NK-92 treated with Interleukin-12 subunit alpha and Interleukin-12 subunit beta, amount 100 ng/mL, for 24 hours (cell line): ENCODE measurements at regions not wholly inside any gene's neighbourhood (a gene's known extent, or its start where the extent isn't known, plus 50 kb on each side); places are given as distances from the start of the nearest gene placed in this dataset.

Source experiments
- DNase-seq: peaks from one replicate; lab custom pipeline; 2025; lab: John Stamatoyannopoulos, UW

DNA sequence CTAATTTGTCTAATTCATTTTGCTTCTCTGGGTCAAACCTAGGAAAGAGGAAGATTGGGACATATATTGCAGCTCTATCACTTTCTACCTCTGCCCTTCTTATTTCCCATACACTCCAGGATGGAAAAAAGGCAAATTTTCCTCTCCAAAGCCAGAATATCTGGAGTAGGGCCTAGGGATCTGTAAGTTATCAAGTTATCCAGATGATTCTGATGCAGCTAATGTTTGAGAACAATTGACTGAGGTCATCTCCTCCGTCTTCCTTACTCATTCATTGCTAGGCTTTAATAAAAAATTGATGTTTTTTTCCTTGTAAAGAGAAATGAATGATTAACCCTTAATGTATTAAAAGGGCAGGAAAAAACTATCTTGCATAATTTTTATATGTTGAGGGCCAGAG lies 211.9 kb upstream of the GLI3 start:
- no peak for DNase-seq

DNA sequence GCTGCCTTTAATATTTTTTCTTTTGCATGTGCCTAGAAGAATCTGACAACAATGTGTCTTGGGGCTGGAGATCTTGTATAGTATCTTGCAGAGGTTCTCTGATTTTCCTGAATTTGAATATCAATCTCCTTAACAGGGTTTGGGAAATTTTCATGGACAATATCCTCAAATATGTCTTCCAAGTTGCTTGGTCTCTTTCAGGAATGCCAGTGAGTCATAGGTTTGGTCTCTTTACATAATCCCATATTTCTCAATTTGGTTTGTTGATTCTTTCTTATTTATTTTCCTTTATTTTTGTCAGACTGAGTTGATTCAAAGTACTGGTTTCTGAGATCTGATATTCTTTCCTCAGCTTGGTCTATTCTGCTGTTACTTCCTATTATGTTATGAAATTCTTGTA lies 208.7 kb upstream of the GLI3 start:
- no peak for DNase-seq

DNA sequence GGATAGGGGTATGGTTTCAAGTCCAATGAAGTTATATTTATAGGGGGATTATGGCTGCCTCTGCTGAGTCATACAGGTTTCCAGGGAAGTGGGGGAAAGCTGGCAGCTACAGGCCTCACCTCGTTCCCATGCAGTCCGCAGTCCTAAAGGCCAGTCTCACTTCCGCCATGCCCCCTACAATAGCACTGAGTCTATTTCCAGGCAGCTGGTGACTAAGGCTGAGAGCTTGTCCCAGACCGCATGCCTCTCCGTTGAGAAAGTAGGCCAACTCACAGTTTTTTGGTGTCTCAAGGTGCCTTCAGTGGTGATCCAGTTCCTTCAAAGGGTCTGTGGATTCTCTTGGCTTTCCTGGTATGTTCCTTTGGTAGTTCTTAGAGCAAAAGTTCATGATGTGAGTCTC lies 203.9 kb upstream of the GLI3 start:
- DNase-seq, result no peak

DNA sequence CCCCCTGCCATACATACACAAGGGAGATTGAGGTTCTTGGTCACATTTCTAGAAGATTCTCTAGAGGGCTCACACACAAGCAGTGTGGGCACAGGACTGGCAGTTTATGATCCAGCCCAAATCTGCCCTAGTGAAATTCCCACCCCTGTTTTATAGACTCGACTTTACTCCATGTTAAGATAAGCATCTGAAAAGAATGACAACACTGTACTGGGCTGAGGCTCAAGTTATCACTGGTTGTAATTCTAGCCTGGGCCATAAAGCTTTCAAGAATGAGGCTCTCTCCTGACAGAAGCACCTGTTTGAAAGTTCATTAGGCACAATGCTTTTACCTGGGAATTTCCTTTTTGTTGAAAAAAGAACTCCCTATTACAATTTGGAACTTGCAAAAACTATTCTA lies 195.6 kb upstream of the GLI3 start:
- no peak for DNase-seq

DNA sequence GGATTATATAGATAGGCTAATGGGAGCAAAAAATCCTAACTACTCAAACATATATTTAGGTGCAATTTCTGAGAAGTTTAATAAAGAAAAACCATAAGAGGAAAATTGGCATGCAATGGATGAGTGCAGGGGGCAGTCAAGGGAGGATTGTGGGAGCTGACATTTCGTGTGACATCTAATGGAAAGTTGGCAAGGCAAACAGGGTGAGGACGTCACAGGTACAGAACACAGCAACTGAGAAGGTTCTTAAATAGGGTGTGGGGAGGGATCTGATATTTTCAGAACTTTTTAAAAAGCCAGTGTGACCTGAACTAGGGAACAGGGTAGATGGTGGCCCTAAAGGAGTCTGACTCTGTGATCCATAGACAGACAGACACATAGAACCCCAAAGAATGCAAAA lies 194.9 kb upstream of the GLI3 start:
- DNase-seq, result no peak

DNA sequence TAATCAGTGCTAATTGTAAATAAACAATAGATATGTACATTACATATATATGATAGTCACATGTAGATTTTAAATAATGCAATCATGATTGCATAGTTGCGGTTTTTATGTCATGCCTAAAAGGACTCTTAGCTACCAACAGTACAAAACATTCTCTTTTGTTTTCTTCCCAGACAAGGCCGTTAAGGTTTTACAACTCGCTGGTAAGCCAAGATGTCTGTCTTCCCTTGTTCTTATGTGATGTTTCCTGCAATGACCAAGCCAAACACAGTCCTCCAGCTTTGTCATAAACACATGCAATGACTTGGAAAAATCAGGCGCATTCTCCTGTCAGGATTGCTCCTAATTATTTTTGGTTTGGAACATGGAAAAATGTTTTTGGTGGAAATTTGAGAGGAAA lies 192.3 kb upstream of the GLI3 start:
- DNase-seq, result no peak

DNA sequence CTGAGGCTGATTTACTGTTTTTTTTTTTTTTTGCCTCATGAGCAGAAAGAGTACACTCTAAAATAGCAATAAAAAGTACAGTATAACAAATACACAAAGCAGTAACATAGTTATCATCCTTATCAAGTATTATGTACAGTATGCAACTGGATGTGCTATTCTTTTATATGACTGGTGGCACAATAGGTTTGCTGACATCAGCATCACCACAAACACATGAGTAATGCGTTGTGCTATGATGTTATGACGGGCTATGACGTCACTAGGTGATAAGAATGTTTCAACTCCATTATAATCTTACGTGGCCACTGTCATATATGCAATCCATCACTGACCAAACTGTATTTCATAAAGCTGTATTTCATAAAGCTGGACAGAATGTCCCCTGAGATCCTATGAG lies 189.2 kb upstream of the GLI3 start:
- DNase-seq, result no peak

DNA sequence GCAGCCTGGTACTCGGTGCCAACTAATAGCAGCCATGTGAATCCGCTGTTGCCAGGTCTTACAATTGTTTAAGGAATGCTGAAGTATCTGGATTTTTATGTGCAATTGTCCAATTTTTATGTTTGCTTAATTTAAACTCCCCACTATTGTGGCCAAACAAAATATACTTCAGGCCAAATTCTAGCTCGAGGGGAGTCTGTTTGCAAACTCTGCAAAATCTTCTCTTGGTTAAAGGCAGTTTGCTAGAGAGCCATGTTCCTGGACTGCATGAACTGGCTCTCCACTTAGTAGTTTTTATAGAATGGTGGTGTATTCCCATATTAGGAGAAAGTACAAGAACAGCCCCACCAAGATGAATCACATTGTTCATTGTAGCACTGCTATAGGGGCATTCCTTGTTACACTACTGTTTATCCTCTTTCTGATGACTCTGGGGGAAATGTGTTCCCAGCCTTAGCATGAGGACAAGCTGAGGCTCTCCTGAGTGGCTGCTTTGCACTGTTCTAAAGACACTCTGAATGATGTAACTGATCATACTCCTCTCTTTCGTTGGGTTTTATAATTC lies 178.0 kb upstream of the GLI3 start:
- DNase-seq, result no peak

DNA sequence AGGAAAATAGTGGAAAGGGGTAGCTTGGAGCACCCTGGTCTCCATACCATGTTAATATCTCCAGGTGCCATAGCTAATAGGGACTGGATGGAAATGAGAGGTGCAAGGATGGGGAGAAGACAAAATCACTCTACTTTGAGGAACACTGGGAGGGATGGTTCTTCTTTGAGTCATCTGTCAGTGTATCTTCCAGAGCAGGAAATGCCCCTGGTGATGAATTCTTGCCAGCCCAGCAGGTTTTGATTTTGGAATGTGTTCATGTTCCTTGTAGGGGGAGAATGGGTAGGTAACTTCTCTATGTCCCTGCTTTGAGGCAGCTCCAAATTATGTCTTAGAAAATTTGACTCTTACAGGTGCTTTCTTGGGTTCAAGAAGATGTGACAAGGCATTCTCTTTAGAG lies 177.0 kb upstream of the GLI3 start:
- DNase-seq, result no peak

DNA sequence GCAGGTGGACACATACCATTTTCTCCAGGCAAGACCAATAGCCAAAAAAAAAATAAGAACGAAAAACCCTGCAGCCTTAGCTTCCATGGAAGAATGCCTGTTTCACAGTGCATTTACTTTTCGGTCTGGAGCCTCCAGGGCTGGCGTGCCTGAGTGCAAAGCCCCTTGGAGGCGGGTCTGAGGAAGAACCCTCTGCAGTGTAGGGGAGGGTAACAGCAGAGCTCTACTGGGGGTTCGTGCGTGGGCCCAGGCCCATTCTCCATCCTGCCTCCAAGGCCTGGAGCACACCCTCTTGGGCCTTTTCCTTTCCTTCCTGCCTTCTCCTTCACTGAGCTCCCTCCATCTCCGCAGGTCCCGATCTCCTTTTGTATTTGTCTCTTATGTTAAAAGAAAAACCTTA lies 172.3 kb upstream of the GLI3 start:
- DNase-seq, result no peak

DNA sequence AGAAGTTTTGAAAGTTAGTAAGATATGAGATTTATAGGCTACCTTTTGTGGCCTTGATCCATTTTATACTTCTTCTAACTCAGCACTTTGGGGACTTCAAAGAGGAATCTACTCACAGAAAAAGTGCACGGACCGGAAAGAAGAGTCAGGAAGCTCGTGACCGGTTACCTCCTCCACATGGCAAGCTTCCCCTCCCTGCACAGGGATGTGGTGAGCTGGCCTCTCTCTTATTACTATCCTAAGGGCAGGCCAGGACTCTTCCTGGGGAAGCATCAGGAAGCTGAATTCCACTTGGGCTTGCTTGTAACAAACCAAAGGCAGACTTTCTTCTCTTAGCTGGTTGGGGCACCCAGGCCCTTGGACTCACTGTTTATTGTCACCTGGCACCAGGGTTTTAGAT lies 170.8 kb upstream of the GLI3 start:
- DNase-seq, result no peak

DNA sequence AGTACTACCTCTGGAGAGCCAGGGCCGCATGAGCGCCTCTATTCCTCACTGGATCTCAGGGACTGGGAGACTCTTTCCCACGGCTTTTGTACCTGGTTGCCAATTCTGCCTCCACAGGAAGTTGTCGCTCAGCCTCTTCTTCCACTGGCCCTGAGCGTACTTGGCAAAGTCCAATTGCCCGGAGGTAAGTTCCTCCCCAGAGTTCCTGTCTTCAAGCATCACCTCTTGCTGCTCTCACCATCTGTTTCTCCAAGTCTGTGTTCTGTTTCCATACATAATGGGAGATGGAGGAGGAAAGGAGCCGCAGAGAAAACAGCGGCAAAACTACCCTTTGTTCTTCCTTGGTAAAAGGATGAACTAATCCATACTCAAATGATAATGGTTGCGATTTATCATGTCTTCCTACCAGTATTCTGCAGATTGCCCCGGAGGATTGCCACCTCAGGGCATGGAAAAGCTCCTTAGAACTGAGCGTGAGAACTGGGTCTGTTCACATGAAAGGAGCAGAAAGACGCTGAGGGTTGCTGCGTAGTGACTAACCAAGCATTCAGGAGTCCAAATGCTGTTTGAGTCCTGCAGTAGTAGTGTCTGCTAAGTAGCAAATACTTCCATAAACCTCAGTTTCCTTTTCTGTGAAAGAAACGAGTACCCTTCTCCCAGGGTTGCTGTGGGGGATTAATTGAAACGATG lies 170.2 kb upstream of the GLI3 start:
- DNase-seq, result no peak

DNA sequence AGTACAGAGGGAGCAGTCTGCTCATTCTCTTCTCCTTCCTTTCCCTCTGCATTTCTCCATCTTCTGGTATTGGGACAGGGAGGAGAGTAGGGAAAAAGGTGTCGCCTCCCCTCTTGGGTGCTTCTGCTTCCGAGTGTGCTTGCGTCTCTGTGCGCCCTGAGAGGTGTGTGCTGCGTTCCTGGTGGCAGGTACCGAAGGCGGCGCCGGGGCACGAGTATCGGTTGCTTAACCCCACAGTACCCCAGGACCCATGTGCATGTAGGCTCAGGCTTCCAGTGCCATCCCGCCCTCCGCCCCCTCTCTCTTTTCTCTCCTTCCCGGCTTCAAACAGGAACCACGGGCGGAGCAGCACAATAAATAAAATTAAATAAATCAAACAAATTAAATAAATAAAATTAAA lies 169.3 kb upstream of the GLI3 start:
- no peak for DNase-seq

DNA sequence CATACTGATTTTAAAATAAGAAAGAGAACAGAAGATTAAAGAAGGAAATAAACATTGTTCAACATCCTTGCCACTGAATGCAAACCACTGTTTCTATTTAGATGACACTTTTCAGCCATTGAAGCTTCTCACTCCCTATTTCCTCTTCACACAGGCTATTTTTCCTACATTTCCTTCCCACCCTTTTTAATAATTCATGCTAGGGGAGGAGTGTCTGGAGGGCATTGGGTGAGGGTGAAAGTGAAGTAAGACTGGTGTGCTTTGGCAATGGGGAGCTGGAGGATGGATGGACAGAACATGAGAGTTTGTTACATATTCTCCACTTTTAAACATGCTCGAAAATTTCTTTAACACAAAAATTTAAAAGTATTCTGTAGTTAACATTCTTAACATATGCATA lies 168.8 kb upstream of the GLI3 start:
- no peak for DNase-seq

DNA sequence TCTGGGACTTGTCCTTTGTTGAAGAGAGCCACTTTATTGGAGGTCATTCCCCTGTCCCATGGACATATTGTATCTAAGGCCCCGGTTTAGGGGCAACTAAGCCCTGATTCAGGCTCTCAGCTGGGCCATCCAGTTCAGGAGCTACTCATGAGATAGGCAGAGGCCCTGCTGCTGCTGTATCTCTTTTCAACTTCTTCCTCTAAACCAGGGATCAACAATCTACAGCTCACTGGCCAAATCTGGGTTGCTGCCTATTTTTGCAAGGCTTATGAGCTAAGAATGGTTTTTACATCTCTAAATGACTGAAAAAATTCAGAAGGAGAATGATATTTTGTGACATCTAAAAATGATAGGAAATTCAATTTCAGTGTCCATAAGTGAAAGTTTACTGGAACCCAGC lies 166.8 kb upstream of the GLI3 start:
- no peak for DNase-seq

DNA sequence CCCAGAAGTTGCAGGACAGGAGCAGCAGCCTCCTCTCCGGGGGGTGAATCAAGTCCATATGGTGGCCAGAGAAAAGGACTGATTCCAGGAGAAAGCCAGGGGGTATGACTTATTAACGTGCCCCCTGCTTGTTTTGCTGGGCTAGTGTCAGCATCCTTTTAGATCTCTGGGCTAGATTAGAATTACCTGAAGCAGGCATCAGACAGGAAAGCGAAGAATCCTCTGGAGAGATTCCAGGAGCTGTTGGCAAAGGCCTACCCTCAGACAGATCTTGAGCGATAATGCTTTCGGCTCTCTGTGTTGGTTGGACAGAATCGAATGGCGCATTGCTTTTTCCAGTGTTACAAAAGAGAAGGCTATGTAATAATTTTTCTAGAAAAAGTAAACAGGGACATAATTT lies 164.0 kb upstream of the GLI3 start:
- DNase-seq, result no peak

DNA sequence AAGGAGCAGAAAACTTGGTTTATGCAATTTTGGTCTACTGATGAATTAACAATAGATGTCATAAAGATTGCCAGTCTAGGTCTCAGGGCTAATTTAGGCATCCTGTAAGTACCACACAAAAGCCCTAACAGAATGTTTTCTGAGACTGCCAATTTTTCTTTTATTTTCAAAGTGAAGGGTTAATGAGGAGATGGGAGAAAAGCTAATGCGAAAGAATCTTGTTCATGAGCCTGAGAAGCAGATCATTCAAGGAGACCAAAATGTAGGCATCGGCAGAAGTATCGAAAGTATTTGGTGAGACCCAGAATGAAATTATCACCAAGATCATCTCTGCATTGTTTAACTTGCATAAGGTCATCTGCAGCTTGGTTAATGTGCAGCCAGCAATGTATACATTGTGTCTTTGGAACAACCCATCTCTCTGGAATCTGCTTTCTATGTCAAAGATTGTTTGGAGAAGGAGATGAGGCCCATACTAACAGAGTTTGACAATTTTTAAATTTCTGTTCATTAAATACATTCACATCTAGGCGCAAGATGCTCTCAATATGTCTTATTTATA lies 163.3 kb upstream of the GLI3 start:
- no peak for DNase-seq

DNA sequence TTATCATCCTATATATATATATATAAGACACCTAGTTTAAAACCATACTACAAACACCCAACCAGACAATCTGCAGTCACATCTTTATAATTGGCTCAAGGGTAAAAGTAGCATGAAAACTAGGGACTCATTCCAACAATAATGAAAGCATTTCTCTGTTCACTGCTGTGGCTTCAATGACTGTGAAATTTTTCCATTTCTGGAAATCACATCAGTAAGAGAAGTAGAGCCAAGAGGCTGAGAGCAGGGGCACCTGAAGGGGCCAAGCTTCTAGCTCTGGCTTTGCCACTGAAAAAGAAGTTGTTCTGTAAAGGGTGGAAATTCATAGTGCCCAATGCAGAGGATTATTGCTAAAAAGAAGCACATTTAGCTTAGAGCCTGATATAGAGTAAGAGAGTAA lies 158.6 kb upstream of the GLI3 start:
- no peak for DNase-seq

DNA sequence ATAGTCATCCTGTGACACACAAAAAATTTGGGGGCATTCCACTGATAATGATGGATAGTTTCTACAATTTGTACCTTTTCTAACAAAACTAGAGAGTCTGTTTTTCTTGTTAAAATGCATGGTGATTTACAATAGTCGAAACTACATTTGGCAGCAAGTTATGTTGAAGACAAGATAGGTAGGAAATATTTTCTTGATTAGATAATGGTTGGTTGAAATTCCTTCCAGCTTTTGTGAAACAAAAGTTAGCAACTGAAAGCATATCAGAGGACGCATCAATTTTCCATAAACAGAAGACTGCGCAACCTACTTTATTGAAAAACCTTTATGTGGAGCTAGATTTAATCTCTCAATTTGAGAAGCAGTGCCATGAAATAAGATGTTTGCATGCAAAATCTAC lies 155.8 kb upstream of the GLI3 start:
- DNase-seq, result no peak

DNA sequence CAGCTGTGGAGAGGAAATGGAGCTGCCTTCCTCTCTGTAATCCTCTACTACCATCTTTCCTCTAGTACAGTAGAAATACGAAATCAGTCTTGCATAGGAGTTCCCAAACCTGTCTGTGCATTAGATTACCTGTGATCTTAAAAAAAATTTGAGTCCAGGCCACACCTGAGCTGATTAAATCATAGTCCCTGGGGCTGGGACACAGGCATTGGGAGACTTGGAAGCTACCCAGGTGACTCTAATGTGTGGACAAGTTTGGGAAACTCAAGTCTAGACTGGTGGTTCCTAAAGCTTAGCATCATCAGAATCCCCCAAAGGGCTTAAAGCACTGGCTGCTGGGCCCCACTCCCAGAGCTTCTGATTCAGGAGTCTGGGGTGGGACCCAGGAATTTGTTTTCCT lies 152.7 kb upstream of the GLI3 start:
- no peak for DNase-seq

DNA sequence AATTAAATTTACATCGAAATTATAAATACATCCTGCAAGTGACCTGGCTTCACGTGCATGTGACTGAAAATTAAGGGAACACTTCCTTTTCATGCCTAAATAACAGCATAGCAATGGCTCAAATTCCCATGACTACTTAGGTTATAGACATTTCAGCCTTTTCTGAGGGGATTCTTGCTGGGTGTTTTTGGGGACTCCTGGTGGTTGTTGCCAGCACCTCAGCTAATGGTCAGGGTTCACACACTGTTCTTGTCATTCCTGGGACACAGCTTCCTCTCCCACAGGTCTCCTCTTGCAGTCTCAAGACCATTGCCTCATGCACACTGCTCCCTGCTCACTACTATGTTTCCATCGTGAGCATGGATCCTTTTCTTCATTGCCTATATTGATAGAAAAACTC lies 148.9 kb upstream of the GLI3 start:
- no peak for DNase-seq

DNA sequence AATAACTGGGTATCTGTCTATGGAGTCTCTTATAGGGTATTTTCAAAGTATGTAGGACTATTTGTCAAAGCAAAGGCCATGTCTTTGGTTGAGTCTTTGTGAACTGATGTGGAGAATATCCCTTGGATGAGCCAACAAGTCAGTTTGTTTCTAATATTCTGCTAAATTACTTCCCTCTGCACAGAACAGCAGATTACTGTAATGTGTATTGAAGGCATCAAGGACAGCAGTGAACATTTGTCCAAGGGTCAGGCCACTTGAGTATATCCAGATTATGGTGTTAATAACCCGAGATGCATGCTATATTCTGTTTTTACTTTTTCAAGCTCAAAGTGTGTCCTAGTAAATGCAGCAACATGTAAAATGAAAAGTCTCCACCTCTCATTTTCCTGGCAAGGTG lies 144.2 kb upstream of the GLI3 start:
- no peak for DNase-seq

DNA sequence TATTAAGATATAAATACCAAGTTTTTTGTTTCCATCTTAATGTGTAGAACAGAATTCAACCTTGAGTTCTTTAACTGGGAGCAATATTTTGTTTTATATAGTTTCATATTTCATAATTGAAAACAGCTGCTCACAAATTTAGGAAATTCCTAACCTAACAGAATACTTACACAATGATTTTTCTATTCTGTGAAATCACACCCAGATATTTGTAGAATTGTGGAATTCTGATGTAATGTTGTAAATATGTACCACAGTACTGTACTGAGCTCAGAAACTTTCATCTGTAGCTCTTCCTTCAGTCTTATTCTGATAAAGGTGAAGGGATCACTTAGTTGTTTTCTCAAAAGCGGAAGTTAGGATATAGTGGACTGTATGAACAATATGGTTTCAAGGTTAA lies 143.4 kb upstream of the GLI3 start:
- DNase-seq, result no peak

DNA sequence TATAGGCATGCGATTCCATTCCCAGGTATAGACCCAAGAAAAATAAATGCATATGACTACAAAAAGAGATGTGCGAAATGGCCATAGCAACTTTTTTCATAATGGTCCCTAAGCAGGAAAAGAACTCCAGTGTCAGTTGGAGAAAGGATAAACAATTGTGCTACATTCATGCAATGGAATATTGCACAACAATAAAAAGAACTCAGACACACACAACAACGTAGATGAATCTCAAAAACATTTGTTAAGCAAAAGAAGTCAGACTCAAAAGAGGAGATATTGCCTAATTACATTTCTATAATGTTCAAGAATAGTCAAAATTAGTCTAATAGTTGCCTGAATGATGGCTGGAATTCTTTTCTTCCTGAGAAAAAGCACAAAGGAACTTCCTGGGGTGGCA lies 141.1 kb upstream of the GLI3 start:
- no peak for DNase-seq
